ENCODE measurements at regions not wholly inside any gene's neighbourhood (a gene's known extent, or its start where the extent isn't known, plus 50 kb on each side); places are given as distances from the start of the nearest gene placed in this dataset.

GRCh38 chr10:3337741-3338140 lies 165.2 kb upstream of the PITRM1 start:
- POLR2A ChIA-PET, result no interaction called here
- CTCF ChIA-PET, result no interaction called here

More at GRCh38 chr10:3337741-3338140, 165.2 kb upstream of the PITRM1 start:
- Histone ChIP-seq H4K20me1 (replicated peaks; ENCODE audit: control insufficient read depth, extremely low read depth, insufficient read depth, low read length) (no peaks in the 10 kb centered on the region), H3K9me1 (replicated peaks; ENCODE audit: control insufficient read depth, extremely low read depth, insufficient read depth, low read length) (no peaks in the 10 kb centered on the region), H3K27ac (ENCODE audit: insufficient read depth, low read depth, low read length) (no peak overlapping the region), H3K9me3 (replicated peaks; ENCODE audit: control insufficient read depth, insufficient read depth, low read length) (no peaks in the 10 kb centered on the region), H3K4me1 (ENCODE audit: control insufficient read depth, extremely low read depth, insufficient read depth, low read length) (no peaks in the 10 kb centered on the region), H3K36me3 (ENCODE audit: control insufficient read depth in 2 of 2, extremely low read depth in 1 of 2, insufficient read depth in 2 of 2, low read length in 2 of 2) (no peaks in the 10 kb centered on the region), H3K9ac (replicated peaks; ENCODE audit: extremely low read depth, insufficient read depth, low read length) (no peak overlapping the region), H3K4me3 (replicated peaks in 1 of 3; ENCODE audit: insufficient read depth in 1 of 3, low read depth in 1 of 3, low read length in 3 of 3) (no peak overlapping the region), H3K27me3 (ENCODE audit: control insufficient read depth in 2 of 2, insufficient read depth in 2 of 2, low read length in 2 of 2) (peaks cover 0 to 1% of the 10 kb centered on the region in 2 experiments), H3K79me2 (ENCODE audit: control insufficient read depth, insufficient read depth, low read length) (no peaks in the 10 kb centered on the region), H3K4me2 (ENCODE audit: insufficient read depth, low read length) (no peak overlapping the region), H2AFZ (ENCODE audit: low read depth, low read length) (no peak overlapping the region)
- TF ChIP-seq FOS (IDR thresholded peaks at IDR 0.05; ENCODE audit: borderline replicate concordance, insufficient read depth, low read length) (no peak), GATA2 (IDR thresholded peaks at IDR 0.05; ENCODE audit: insufficient read depth, insufficient read length, low read depth, low read length) (no peak), MYC (IDR thresholded peaks at IDR 0.05; ENCODE audit: low read depth, low read length) (no peak), POLR2A (IDR thresholded peaks at IDR 0.05; ENCODE audit: low read depth, low read length) (no peak), JUN (IDR thresholded peaks at IDR 0.05; ENCODE audit: borderline replicate concordance, insufficient read depth, insufficient read length, low read depth) (no peak), CTCF (IDR thresholded peaks at IDR 0.05; ENCODE audit: extremely low read depth in 1 of 2, insufficient read depth in 1 of 2, low read depth in 1 of 2, low read length in 2 of 2) (no peak), MAX (IDR thresholded peaks at IDR 0.05; ENCODE audit: insufficient read depth, insufficient read length) (no peak), EZH2 (IDR thresholded peaks at IDR 0.05; ENCODE audit: borderline replicate concordance, low read depth, low read length, severe bottlenecking) (no peak), POLR2AphosphoS5 (IDR thresholded peaks at IDR 0.05; ENCODE audit: insufficient read depth, low read depth, low read length) (no peak)
- intact Hi-C loops (cut with micrococcal nuclease), result no loop called here
- BruUV-seq (replicated peaks), result no TSS peak
- FAIRE-seq (no peak), DNase-seq (ENCODE audit: low read depth, low spot score) (no peak)
- dilution Hi-C loops (cut with MboI; ENCODE audit: extremely low pct_ligation_motif_present, low sequenced_read_pairs), result no loop called here
